Astrocyte (in vitro differentiated cells and primary cell): ENCODE measurements at regions not wholly inside any gene's neighbourhood (a gene's known extent, or its start where the extent isn't known, plus 50 kb on each side); places are given as distances from the start of the nearest gene placed in this dataset.
A peak's percentile ranks its signal among the peaks of the same experiment; 100 is the strongest.

Source experiments
- DNase-seq: peaks from one replicate; pipeline ENCODE4 v3.0.0-alpha.2; 2010; ENCODE audit warnings: low read depth
- FAIRE-seq: peaks from 2 replicates; lab custom pipeline; 2011; peaks lifted over from hg19 to GRCh38; lab: Jason Lieb, UNC
- H2AFZ ChIP-seq: 2 replicates; pipeline ENCODE4 v1.6.0; 2012; ENCODE audit warnings: low read depth, low read length, inconsistent platforms
- H3K27ac ChIP-seq: 2 replicates; pipeline ENCODE4 v1.5.1; 2011; ENCODE audit warnings: low read depth, low read length, inconsistent platforms
- H3K27me3 ChIP-seq: 2 replicates; pipeline ENCODE4 v1.6.0; 2011; ENCODE audit warnings: low read length, inconsistent platforms; ENCODE audit not compliant: insufficient read depth
- H3K36me3 ChIP-seq: 2 replicates; pipeline ENCODE4 v1.5.1; 2011; ENCODE audit warnings: low read length, inconsistent platforms; ENCODE audit not compliant: insufficient read depth
- H3K4me1 ChIP-seq: 2 replicates; pipeline ENCODE4 v1.5.1; 2011; ENCODE audit warnings: low read length, inconsistent platforms; ENCODE audit not compliant: insufficient read depth
- H3K4me2 ChIP-seq: 2 replicates; pipeline ENCODE4 v1.6.0; 2012; ENCODE audit warnings: low read length, inconsistent platforms
- H3K4me3 ChIP-seq: 2 replicates; pipeline ENCODE4 v1.5.1; 2011; ENCODE audit warnings: low read depth, mild to moderate bottlenecking, low read length, inconsistent platforms; ENCODE audit not compliant: insufficient read depth
- H3K79me2 ChIP-seq: 2 replicates; pipeline ENCODE4 v1.6.0; 2012; ENCODE audit warnings: mild to moderate bottlenecking, low read length, inconsistent platforms; ENCODE audit not compliant: insufficient read depth
- H3K9ac ChIP-seq: 2 replicates; pipeline ENCODE4 v1.6.0; 2012; ENCODE audit warnings: mild to moderate bottlenecking, low read length, inconsistent platforms
- H3K9me3 ChIP-seq: 2 replicates; pipeline ENCODE4 v1.5.1; 2012; ENCODE audit warnings: low read depth, mild to moderate bottlenecking, low read length, inconsistent platforms; ENCODE audit not compliant: insufficient read depth
- H4K20me1 ChIP-seq: 2 replicates; pipeline ENCODE4 v1.6.0; 2012; ENCODE audit warnings: low read length, inconsistent platforms; ENCODE audit not compliant: insufficient read depth
- H3K27ac Mint-ChIP-seq: one replicate; pipeline ENCODE4 v1.8.0; 2021; ENCODE audit warnings: mild to moderate bottlenecking, mixed read lengths; ENCODE audit not compliant: unreplicated experiment
- H3K27me3 Mint-ChIP-seq: one replicate; pipeline ENCODE4 v1.8.0; 2021; ENCODE audit warnings: low read depth, mixed read lengths; ENCODE audit not compliant: unreplicated experiment
- H3K36me3 Mint-ChIP-seq: one replicate; pipeline ENCODE4 v1.8.0; 2021; ENCODE audit warnings: low read depth, mixed read lengths; ENCODE audit not compliant: unreplicated experiment
- H3K4me1 Mint-ChIP-seq: one replicate; pipeline ENCODE4 v1.8.0; 2021; ENCODE audit warnings: low read depth, mixed read lengths; ENCODE audit not compliant: unreplicated experiment
- H3K4me3 Mint-ChIP-seq: one replicate; pipeline ENCODE4 v1.8.0; 2021; ENCODE audit warnings: mild to moderate bottlenecking, moderate library complexity, mixed read lengths; ENCODE audit not compliant: unreplicated experiment
- H3K9me3 Mint-ChIP-seq: one replicate; pipeline ENCODE4 v1.8.0; 2021; ENCODE audit warnings: mild to moderate bottlenecking, mixed read lengths; ENCODE audit not compliant: unreplicated experiment
- EZH2 ChIP-seq: IDR thresholded peaks from 2 replicates; pipeline ENCODE4 v1.6.1; 2012; ENCODE audit warnings: mild to moderate bottlenecking, low read length, inconsistent platforms; ENCODE audit not compliant: insufficient read depth
- TF ChIP-seq, protein P1 (sequence below): IDR thresholded peaks from 2 replicates; pipeline ENCODE4 v1.5.1; 2011; ENCODE audit warnings: low read depth, mild to moderate bottlenecking, inconsistent platforms, low read length, moderate library complexity; ENCODE audit not compliant: insufficient read depth

DNA sequence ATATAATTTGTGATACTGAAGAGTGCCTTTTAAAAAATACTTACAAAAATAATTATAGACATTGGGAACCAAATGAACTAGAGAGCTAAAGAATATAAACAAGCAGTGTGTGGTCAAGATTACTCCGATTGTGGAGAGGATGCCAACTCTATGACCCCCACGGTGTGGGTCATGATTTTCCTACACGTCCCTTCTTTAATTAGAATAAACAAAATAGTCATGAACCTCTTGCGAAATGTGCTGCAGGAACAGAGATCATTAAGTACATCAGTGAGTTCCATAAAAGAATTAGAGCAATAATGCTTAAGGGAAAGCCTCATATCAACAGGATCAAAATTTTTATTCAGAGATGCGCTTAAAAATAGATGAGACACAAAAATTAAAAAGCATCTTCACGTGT lies 476.6 kb upstream of the ROBO1 start:
- H3K27me3 ChIP-seq: no peaks in the 10 kb centered on the region
- Mint-ChIP-seq H3K4me1 (no peaks in the 10 kb centered on the region), H3K9me3 (peaks cover 9% of the 10 kb centered on the region), H3K4me3 (no peak overlapping the region), H3K27ac (no peak overlapping the region), H3K27me3 (no peaks in the 10 kb centered on the region), H3K36me3 (peaks cover 2% of the 10 kb centered on the region)
- FAIRE-seq (no peak), DNase-seq (peak; percentile 50)
- no peaks in the 10 kb centered on the region for H4K20me1 ChIP-seq
- TF ChIP-seq EZH2: no peak
- TF ChIP-seq, protein P1, sequence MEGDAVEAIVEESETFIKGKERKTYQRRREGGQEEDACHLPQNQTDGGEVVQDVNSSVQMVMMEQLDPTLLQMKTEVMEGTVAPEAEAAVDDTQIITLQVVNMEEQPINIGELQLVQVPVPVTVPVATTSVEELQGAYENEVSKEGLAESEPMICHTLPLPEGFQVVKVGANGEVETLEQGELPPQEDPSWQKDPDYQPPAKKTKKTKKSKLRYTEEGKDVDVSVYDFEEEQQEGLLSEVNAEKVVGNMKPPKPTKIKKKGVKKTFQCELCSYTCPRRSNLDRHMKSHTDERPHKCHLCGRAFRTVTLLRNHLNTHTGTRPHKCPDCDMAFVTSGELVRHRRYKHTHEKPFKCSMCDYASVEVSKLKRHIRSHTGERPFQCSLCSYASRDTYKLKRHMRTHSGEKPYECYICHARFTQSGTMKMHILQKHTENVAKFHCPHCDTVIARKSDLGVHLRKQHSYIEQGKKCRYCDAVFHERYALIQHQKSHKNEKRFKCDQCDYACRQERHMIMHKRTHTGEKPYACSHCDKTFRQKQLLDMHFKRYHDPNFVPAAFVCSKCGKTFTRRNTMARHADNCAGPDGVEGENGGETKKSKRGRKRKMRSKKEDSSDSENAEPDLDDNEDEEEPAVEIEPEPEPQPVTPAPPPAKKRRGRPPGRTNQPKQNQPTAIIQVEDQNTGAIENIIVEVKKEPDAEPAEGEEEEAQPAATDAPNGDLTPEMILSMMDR: no peak
- no peaks in the 10 kb centered on the region for H3K36me3 ChIP-seq
- no peaks in the 10 kb centered on the region for H3K4me1 ChIP-seq
- H3K27ac ChIP-seq: no peak overlapping the region
- H3K79me2 ChIP-seq: no peaks in the 10 kb centered on the region
- no peaks in the 10 kb centered on the region for H3K9me3 ChIP-seq
- H3K9ac ChIP-seq: no peak overlapping the region
- no peak overlapping the region for H2AFZ ChIP-seq
- H3K4me3 ChIP-seq: no peak overlapping the region
- no peak overlapping the region for H3K4me2 ChIP-seq

DNA sequence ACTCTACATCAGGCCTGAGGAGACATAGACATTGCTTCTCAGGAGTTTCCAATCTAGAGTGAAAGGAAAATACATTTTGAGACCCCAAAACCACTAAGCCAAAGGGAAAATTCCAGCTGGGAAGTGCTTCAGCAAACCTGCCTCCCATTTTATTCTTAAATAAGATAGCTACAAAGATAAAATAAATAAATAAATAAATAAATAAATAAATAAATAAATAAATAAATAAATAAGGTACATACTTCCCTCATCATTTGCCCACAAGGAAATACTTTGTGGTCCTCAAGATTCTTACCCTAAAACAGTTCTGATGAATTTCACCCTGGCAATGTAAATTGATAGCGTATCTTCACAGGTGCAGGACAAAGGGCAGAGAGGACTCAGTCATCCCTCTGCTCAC lies 474.0 kb upstream of the ROBO1 start:
- no peak overlapping the region for H3K4me3 Mint-ChIP-seq
- H3K9ac ChIP-seq: no peak overlapping the region

DNA sequence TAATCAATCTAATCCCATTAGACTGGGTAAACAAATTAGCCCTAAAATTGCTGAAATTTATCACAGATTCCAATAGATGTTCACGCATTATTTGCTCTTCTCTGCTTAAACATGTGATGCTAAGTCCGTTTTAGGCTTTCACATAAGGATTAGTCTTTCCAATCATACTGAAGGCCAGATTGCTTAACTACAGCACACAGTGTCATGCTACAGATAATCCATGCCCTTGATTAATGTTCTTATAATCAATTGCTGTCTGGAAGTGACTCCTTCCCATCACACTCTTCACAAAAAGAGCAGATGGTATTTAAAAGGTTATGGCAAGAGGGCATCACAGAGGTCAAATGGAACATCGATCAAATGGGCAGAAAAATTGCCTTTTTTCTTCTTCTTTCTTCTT lies 471.5 kb upstream of the ROBO1 start:
- Histone ChIP-seq H2AFZ (no peak overlapping the region), H3K4me2 (no peak overlapping the region), H3K79me2 (no peaks in the 10 kb centered on the region), H3K36me3 (no peaks in the 10 kb centered on the region), H3K4me3 (no peak overlapping the region), H4K20me1 (no peaks in the 10 kb centered on the region), H3K4me1 (peaks cover 3% of the 10 kb centered on the region), H3K9ac (no peak overlapping the region), H3K27me3 (no peaks in the 10 kb centered on the region), H3K9me3 (no peaks in the 10 kb centered on the region), H3K27ac (no peak overlapping the region)
- FAIRE-seq (no peak), DNase-seq (no peak)
- Mint-ChIP-seq H3K9me3 (no peaks in the 10 kb centered on the region), H3K27me3 (no peaks in the 10 kb centered on the region), H3K4me1 (peaks cover 7% of the 10 kb centered on the region), H3K27ac (no peak overlapping the region), H3K4me3 (no peak overlapping the region), H3K36me3 (no peaks in the 10 kb centered on the region)
- TF ChIP-seq, protein P1: no peak
- TF ChIP-seq EZH2: no peak

More for the DNA sequence above, 474.0 kb upstream of the ROBO1 start:
- peaks cover 2% of the 10 kb centered on the region for H3K4me1 Mint-ChIP-seq
- H3K4me2 ChIP-seq: no peak overlapping the region
- H4K20me1 ChIP-seq: no peaks in the 10 kb centered on the region
- H3K9me3 Mint-ChIP-seq: no peaks in the 10 kb centered on the region
- H3K27ac Mint-ChIP-seq: no peak overlapping the region
- no peaks in the 10 kb centered on the region for H3K36me3 Mint-ChIP-seq
- TF ChIP-seq, protein P1: no peak
- TF ChIP-seq EZH2: no peak
- H3K4me1 ChIP-seq: no peaks in the 10 kb centered on the region
- H3K27ac ChIP-seq: no peak overlapping the region
- no peak overlapping the region for H2AFZ ChIP-seq
- H3K79me2 ChIP-seq: no peaks in the 10 kb centered on the region
- no peak for FAIRE-seq
- H3K4me3 ChIP-seq: no peak overlapping the region
- no peaks in the 10 kb centered on the region for H3K27me3 Mint-ChIP-seq
- DNase-seq: no peak
- H3K36me3 ChIP-seq: no peaks in the 10 kb centered on the region
- H3K27me3 ChIP-seq: no peaks in the 10 kb centered on the region
- H3K9me3 ChIP-seq: no peaks in the 10 kb centered on the region
